Prostate gland (tissue), 2 donors: ENCODE measurements at regions not wholly inside any gene's neighbourhood (a gene's known extent, or its start where the extent isn't known, plus 50 kb on each side); places are given as distances from the start of the nearest gene placed in this dataset.

Experiments used
- CTCF ChIP-seq, 4 experiments: fragments of 200-600 bp in 2 of 4; fragments of 450-650 bp in 2 of 4; sonication (generic) in 2 of 4; IDR thresholded peaks; 1 replicate in 3 of 4; 2 replicates in 1 of 4; pipeline ENCODE4 v1.5.1; 2016 to 2019; ENCODE audit warnings: antibody characterized with exemption in 4 of 4, mild to moderate bottlenecking in 2 of 4, moderate library complexity in 2 of 4
- POLR2A ChIP-seq: fragments of 450-650 bp; IDR thresholded peaks from one replicate; pipeline ENCODE4 v1.6.1; 2016; ENCODE audit warnings: antibody characterized with exemption, mild to moderate bottlenecking
- POLR2AphosphoS5 ChIP-seq: sonication (generic); formaldehyde crosslinking; IDR thresholded peaks from one replicate; pipeline ENCODE4 v1.6.1; 2017; ENCODE audit warnings: antibody characterized with exemption

GRCh38 chr2:134170294-134170693 is 83.6 kb upstream of the MGAT5 start:
- TF ChIP-seq CTCF (IDR thresholded peaks at IDR 0.05) (no peak), POLR2A (no peak), POLR2AphosphoS5 (no peak)
